ENCODE measurements at regions not wholly inside any gene's neighbourhood (a gene's known extent, or its start where the extent isn't known, plus 50 kb on each side); places are given as distances from the start of the nearest gene placed in this dataset.

DNA sequence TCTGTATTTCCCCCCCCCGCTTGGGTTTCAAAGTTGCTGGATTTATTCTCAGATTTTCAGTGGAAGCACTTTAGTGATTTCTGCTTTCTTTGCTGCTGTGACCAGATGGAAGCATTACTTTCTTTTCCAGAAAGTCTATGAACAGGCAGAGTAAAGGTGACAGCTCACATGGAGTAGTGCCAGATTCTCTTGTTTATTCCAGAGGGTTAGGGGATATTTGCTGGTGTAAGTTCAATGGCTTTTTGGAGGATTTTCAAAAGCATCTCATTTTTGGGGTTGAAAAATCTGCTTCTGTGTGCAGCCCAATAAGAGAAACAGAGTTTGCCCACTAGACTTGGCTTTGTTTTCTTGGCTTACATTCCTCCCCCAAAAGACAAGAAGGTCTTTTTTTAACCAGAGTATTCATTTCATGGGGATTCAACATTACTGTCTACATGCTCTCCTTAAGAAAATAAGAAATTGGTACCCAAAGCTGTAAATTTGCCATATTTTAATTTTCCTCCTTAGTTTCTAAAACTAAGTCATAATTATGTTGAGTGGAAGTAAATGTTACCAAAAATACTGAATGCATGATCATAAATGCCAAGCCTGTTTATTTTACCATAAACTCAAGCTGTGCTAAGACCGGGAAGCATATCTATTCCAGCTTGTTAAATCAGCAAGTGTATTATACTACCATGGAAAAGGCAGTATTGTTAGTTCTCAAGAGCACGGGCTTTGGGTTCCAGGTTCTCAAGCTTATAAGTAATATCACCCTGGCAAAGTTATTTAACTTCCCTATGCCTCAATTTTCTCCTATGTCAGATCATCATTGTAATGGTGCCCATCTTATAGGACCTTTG, 557.2 kb downstream of the CPS1 start:
- TF ChIP-seq GATA2 (IDR thresholded peaks at IDR 0.05; ENCODE audit: low read depth, low read length) = no peak
- TF ChIP-seq GATA3 (IDR thresholded peaks at IDR 0.05; ENCODE audit: low read depth, low read length) = no peak

DNA sequence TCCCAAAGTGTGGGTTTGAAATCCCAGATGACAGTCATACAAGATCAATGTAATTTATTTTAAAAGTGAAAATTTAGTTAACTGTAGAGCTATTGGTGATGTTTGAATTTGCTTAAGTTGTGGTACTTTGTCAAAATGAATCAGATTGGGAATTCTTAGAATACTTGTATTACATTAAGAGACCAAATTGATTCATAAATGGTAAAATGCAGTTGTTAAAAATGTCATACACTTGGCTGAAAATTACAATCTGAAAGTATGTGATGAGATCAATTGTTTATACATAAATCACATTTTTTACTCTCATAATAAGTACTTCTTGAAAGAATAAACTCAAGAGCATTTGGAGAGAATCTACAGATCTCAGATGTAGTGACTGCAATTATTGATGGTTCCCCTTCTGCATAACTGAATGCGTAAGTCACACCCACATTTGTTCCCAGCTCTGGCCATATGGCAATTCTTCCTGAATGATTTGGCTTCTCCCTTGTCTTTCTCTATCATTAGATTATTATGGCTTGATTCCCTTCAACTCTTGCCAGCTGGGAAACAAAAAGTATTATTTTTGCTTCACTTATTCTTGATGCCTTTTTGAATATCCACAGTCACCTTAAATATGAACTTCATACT, 558.5 kb downstream of the CPS1 start:
- TF ChIP-seq GATA3 (IDR thresholded peaks at IDR 0.05; ENCODE audit: low read depth, low read length) = no peak
- TF ChIP-seq GATA2 (IDR thresholded peaks at IDR 0.05; ENCODE audit: low read depth, low read length) = no peak

DNA sequence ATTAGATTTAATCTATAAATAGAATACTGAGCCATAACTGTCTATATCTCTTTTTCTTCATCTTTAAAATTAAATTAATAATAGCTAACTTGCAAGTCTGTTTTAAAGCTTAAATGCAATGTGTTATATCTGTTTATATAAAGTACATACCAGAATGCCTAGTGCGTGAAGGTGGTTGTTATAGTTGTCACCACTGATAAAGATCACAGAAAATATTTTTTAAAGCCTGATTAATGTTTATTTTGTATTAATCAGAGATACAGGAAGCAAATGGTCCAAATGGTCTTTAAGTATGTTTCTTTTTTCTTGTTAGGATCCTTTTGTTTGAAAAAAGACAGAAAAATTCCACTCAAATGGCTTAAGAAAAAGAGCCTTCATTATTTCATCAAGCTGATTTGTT, 560.6 kb downstream of the CPS1 start:
- TF ChIP-seq GATA2 (IDR thresholded peaks at IDR 0.05; ENCODE audit: low read depth, low read length) (no peak), GATA3 (IDR thresholded peaks at IDR 0.05; ENCODE audit: low read depth, low read length) (no peak)

DNA sequence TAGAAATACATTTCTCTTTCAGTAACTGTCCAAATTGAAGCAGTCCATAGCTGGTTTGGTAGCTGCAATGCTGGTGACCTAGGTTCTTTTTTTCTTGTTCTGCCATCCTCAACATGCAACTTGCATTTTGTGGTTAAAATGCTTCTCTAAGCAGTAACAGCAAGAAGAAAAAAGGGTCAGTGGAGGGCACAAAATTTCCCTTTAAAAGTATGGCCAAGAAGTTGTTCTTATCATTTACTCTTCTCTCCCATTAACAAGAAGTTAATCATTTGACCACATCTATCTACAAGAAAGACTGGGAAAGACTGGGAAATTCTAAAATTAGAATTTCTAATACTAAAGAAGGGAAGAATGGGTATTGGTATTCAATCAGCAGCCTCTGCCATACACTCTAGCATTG, 569.9 kb downstream of the CPS1 start:
- TF ChIP-seq GATA2 (IDR thresholded peaks at IDR 0.05; ENCODE audit: low read depth, low read length) = no peak
- TF ChIP-seq GATA3 (IDR thresholded peaks at IDR 0.05; ENCODE audit: low read depth, low read length) = no peak

DNA sequence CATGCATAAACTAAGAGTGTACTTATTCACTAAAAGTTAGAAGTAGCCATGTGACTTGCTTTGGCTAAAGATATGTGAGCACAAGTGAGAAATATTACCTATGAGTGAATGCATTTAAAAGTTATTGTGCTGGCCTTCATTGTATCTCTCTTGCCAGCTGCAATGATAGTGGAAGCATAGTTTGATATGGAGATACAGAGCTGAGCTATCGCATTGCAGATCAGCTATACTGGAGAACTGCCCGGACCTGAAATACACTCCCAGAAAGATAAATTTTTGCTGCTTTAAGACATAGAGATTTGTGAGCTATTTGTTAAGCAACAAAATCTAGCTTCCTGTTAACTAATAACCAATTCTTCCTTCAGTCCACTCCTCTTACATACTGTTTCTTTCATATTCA, 571.1 kb downstream of the CPS1 start:
- no peak for TF ChIP-seq GATA3 (IDR thresholded peaks at IDR 0.05; ENCODE audit: low read depth, low read length)
- peak; percentile 21; the same call in 1 of the 2 replicates for TF ChIP-seq GATA2 (IDR thresholded peaks at IDR 0.05; ENCODE audit: low read depth, low read length)

DNA sequence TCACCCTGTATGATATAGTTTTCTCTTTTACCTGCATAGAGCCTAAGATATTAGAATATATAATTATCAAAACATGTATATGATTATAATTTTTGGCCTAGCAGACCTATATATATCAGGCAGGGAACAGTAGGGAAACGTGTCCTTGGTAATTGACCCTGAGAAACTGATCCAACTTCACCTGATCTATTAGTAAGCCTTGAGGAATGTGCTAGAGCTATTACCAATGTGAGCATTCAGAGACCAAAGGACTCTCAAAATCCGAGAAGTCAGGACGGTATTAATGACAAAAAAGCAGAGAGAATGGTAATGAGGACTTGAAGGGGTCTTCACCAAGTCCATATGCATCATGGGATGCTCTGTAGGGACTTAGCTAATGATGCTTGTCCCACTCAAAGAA, 571.9 kb downstream of the CPS1 start:
- TF ChIP-seq GATA3 (IDR thresholded peaks at IDR 0.05; ENCODE audit: low read depth, low read length) (no peak), GATA2 (IDR thresholded peaks at IDR 0.05; ENCODE audit: low read depth, low read length) (no peak)

DNA sequence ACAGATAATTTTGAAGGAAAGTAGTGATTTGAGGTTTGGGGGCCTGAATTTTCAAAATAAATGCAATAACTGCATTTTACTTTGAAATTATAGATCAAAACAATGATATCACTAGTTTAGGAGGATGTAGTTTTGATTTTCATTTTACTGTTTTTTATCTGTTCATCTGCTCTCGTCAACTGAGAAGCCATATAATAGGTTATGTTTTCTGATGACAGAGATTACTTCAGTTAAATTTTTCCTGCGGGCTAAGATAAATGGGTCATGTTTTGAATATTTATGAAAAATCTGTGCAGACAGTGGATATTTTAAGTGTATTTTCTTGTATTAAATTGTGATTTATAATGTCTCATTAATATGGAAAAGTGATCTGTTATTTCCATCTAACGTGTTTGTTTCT, 573.4 kb downstream of the CPS1 start:
- peak; percentile 88 for TF ChIP-seq GATA3 (IDR thresholded peaks at IDR 0.05; ENCODE audit: low read depth, low read length)
- TF ChIP-seq GATA2 (IDR thresholded peaks at IDR 0.05; ENCODE audit: low read depth, low read length) = no peak

DNA sequence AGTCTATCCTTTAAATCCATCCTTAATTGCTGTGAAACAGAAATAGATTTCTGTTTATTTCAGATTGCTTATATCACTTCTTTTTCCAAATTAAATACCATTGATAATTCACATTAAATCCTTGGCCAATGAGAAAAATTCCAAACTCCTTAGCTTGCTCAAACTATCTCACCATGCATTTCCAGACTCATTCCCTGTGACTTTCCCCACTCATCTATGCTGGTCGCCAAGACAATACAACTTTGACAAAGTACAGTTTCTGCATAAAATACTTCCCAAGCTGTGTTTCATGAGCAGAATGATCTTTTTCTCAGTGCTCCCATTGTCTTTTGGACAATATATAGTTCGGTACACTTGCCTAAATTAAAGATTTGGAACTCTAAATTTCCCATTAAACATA, 575.6 kb downstream of the CPS1 start:
- TF ChIP-seq GATA2 (IDR thresholded peaks at IDR 0.05; ENCODE audit: low read depth, low read length) = no peak
- TF ChIP-seq GATA3 (IDR thresholded peaks at IDR 0.05; ENCODE audit: low read depth, low read length) = no peak

DNA sequence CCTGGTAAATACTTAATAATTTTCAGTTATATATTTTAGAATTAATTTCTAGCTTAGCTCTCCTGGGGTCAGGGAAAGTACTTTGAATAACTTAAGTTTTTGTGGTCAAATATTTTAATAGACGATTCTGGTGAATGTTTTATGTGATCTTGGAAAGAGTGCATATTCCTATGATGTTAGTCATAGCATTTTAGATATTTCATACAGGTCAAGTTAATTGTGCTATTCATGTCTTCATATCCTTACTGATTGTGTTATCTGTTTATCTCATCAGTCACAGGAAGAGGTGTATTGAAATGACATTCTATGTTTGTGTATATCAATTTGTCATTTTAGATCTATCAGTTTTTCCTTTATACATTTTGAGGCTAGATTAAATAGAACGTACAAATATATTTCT, 576.2 kb downstream of the CPS1 start:
- no peak for TF ChIP-seq GATA3 (IDR thresholded peaks at IDR 0.05; ENCODE audit: low read depth, low read length)
- no peak for TF ChIP-seq GATA2 (IDR thresholded peaks at IDR 0.05; ENCODE audit: low read depth, low read length)

DNA sequence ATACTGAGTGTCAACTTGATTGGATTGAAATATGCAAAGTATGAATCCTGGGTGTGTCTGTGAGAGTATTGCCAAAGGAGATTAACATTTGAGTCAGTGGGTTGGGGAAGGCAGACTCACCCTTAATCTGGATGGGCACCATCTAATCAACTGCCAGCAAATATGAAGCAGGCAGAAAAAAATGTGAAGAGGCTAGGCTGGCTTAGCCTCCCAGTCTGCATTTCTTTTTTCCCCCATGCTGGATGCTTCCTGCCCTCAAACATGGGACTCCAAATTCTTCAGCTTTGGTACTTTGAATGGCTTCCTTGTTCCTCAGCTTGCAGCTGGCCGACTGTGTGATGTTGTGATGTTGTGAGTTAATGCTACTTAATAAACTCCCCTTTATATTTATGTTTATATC, 577.4 kb downstream of the CPS1 start:
- TF ChIP-seq GATA2 (IDR thresholded peaks at IDR 0.05; ENCODE audit: low read depth, low read length) = no peak
- no peak for TF ChIP-seq GATA3 (IDR thresholded peaks at IDR 0.05; ENCODE audit: low read depth, low read length)

DNA sequence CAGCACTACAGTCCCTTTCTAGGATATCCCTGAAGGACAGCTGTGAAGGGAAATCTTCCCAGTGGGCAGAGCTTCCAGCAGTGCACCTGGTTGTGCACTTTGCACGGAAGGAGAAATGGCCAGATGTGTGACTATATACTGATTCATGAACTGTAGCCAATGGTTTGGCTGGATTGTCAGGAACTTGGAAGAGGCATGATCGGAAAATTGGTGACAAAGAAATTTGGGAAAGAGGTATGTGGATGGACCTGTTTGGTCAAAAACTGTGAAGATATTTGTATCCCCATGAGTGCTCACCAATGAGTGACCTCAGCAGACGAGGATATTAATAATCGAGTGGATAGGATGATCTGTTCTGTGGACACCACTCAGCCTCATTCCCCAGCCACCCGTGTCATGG, 582.2 kb downstream of the CPS1 start:
- TF ChIP-seq GATA2 (IDR thresholded peaks at IDR 0.05; ENCODE audit: low read depth, low read length) (no peak), GATA3 (IDR thresholded peaks at IDR 0.05; ENCODE audit: low read depth, low read length) (no peak)

DNA sequence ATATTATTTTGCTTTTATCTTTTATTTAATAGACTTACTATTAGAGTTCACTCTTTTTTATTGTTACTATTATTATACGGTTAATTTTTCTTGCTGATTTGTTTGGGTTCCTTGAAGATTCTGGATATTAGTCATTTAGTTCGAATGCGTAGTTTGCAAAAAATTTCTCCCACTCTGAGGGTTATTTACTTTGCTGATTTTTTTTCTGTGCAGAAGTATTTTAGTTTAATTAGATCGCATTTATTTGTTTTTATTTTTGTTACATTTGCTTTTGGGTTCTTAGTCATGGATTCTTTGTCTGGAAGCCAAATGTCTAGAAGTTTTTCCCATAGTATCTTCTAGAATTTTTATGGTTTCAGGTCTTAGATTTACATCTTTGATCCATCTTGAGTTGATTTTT, 585.2 kb downstream of the CPS1 start:
- TF ChIP-seq GATA3 (IDR thresholded peaks at IDR 0.05; ENCODE audit: low read depth, low read length) (no peak), GATA2 (IDR thresholded peaks at IDR 0.05; ENCODE audit: low read depth, low read length) (no peak)

DNA sequence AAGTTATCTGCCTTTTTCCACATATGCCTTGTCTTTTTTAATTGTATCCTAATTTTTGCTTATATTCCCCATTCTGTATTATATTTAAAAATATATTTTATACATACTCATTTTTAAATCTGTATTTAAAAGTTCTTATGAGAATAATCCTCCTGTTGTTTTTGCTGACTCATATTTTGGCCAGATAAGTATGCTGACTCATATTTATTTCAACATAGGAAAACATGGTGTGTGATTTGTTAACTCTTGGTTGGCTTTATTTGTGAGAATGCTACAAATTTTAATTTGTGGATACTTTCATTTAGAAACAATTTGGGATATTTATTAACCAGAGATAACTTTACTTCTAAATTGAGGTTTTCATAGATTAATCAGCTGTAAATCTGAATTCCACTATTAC, 587.7 kb downstream of the CPS1 start:
- TF ChIP-seq GATA3 (IDR thresholded peaks at IDR 0.05; ENCODE audit: low read depth, low read length) (no peak), GATA2 (IDR thresholded peaks at IDR 0.05; ENCODE audit: low read depth, low read length) (no peak)

DNA sequence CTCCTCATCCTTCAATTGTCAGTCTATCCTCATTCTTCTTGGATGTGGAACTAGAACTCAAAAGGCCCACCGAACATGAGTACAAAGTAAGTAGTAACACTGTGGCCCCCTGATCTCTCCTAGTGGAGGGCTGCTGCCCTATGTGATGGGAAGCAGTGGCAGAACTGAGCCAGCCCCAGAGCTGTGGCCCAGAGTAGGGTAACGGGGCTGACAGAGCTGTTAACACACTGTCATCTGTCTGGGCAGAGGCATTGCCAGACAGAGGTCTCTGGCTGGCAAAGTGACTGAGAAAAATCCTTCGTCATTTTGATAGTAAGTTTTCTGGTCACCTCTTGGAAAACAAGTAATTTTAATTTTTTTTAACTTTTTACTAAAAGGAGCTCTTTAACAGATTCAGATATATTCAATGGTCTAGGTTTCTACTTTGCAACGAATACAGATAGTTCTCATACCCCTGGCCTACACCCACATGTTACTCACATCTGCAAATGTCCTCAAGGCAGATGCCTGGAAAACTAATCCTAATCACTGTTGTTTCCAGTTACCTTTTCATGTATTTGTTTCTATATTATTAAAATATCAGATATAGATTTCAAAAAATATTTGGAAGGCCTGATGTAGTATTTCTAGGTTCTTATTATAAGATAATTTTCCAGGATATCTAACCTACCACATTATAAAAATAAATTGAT, 588.7 kb downstream of the CPS1 start:
- TF ChIP-seq GATA3 (IDR thresholded peaks at IDR 0.05; ENCODE audit: low read depth, low read length) = no peak
- TF ChIP-seq GATA2 (IDR thresholded peaks at IDR 0.05; ENCODE audit: low read depth, low read length) = no peak

DNA sequence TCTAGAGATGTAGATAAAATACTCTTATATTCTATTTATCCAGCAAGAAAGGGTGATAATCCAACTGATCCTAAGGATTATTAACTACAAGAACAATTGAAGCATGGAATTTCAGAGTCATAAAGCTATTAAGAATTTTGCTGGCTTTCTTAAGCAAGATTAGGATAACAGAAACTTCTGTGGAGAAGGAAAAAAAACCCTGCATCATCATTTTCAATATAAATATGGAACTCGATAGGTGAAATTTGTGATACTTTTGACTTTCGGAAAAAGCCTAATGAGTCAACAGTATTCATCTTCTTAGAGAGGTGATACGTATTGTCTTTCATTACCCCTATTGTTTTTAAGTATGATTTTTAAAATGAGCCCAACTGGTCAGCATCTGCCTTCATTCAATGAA, 593.3 kb downstream of the CPS1 start:
- no peak for TF ChIP-seq GATA3 (IDR thresholded peaks at IDR 0.05; ENCODE audit: low read depth, low read length)
- no peak for TF ChIP-seq GATA2 (IDR thresholded peaks at IDR 0.05; ENCODE audit: low read depth, low read length)
